KMS-11 (cell line): ENCODE measurements at regions not wholly inside any gene's neighbourhood (a gene's known extent, or its start where the extent isn't known, plus 50 kb on each side); places are given as distances from the start of the nearest gene placed in this dataset.

Experiments used
- H2AFZ ChIP-seq: fragments of 200-600 bp; sonication (generic); 2 replicates; pipeline ENCODE4 v1.6.1; 2016; ENCODE audit warnings: antibody characterized with exemption, mixed run types, low read depth
- H3K27ac ChIP-seq: fragments of 200-600 bp; sonication (generic); 2 replicates; pipeline ENCODE4 v1.6.1; 2016; ENCODE audit warnings: mild to moderate bottlenecking, mixed run types
- H3K27me3 ChIP-seq: fragments of 200-600 bp; sonication (generic); 2 replicates; pipeline ENCODE4 v1.6.1; 2017; ENCODE audit warnings: mild to moderate bottlenecking, low read depth, mixed run types, moderate library complexity; ENCODE audit not compliant: insufficient read depth
- H3K36me3 ChIP-seq: fragments of 200-600 bp; sonication (generic); 2 replicates; pipeline ENCODE4 v1.6.1; 2017; ENCODE audit warnings: mild to moderate bottlenecking, mixed run types; ENCODE audit not compliant: insufficient read depth
- H3K4me1 ChIP-seq: fragments of 200-600 bp; sonication (generic); 2 replicates; pipeline ENCODE4 v1.6.1; 2016; ENCODE audit warnings: mild to moderate bottlenecking, low read depth, mixed run types; ENCODE audit not compliant: poor library complexity, severe bottlenecking
- H3K4me2 ChIP-seq: fragments of 200-600 bp; sonication (generic); 2 replicates; pipeline ENCODE4 v1.7.0; 2016; ENCODE audit warnings: mild to moderate bottlenecking, mixed run types
- H3K4me3 ChIP-seq: fragments of 200-600 bp; sonication (generic); IDR thresholded peaks from 2 replicates; pipeline ENCODE4 v1.6.1; 2017; ENCODE audit warnings: low read depth, low read length, mixed read lengths; ENCODE audit not compliant: insufficient read depth
- H3K79me2 ChIP-seq: fragments of 200-600 bp; sonication (generic); 2 replicates; pipeline ENCODE4 v1.6.1; 2016; ENCODE audit warnings: low read depth, mixed run types; ENCODE audit not compliant: insufficient read depth
- H3K9ac ChIP-seq: fragments of 200-600 bp; sonication (generic); 2 replicates; pipeline ENCODE4 v1.6.1; 2016; ENCODE audit warnings: mild to moderate bottlenecking, mixed run types
- H4K20me1 ChIP-seq: fragments of 200-600 bp; sonication (generic); 2 replicates; pipeline ENCODE4 v1.6.1; 2016; ENCODE audit warnings: mild to moderate bottlenecking, mixed run types; ENCODE audit not compliant: insufficient read depth
- CTCF ChIP-seq: fragments of 200-600 bp; sonication (generic); conservative IDR thresholded peaks from 2 replicates; pipeline ENCODE4 v1.6.1; 2017; ENCODE audit warnings: low read depth, mild to moderate bottlenecking, antibody characterized with exemption, low read length, moderate library complexity, mixed read lengths

GRCh38 chr2:236870370-236870769, 215.3 kb upstream of the COPS8 start:
- no peak for TF ChIP-seq CTCF
- Histone ChIP-seq H2AFZ (no peak overlapping the region), H3K4me1 (no peaks in the 10 kb centered on the region), H3K36me3 (no peaks in the 10 kb centered on the region), H3K4me2 (no peak overlapping the region), H3K4me3 (no peak overlapping the region), H4K20me1 (no peaks in the 10 kb centered on the region), H3K9ac (no peak overlapping the region), H3K79me2 (no peaks in the 10 kb centered on the region), H3K27ac (no peak overlapping the region), H3K27me3 (no peaks in the 10 kb centered on the region)

GRCh38 chr2:236871500-236872001, 214.1 kb upstream of the COPS8 start:
- H3K9ac ChIP-seq: no peak overlapping the region
- no peak overlapping the region for H3K27ac ChIP-seq
- H3K4me2 ChIP-seq: no peak overlapping the region
- no peaks in the 10 kb centered on the region for H3K36me3 ChIP-seq
- no peak overlapping the region for H3K4me3 ChIP-seq
- TF ChIP-seq CTCF: no peak
- H3K4me1 ChIP-seq: no peaks in the 10 kb centered on the region
- no peaks in the 10 kb centered on the region for H4K20me1 ChIP-seq
- no peaks in the 10 kb centered on the region for H3K79me2 ChIP-seq
- H3K27me3 ChIP-seq: no peaks in the 10 kb centered on the region
- H2AFZ ChIP-seq: no peak overlapping the region

- Histone ChIP-seq H3K79me2 (no peaks in the 10 kb centered on the region), H3K4me1 (no peaks in the 10 kb centered on the region), H3K9ac (no peak overlapping the region), H3K36me3 (no peaks in the 10 kb centered on the region), H3K4me3 (no peak overlapping the region), H3K4me2 (no peak overlapping the region), H2AFZ (no peak overlapping the region), H3K27ac (no peak overlapping the region), H4K20me1 (no peaks in the 10 kb centered on the region), H3K27me3 (no peaks in the 10 kb centered on the region)
- no peak for TF ChIP-seq CTCF
These were observed 213.7 kb upstream of the COPS8 start for GRCh38 chr2:236872015-236872414.

GRCh38 chr2:236872981-236873380, 212.7 kb upstream of the COPS8 start:
- Histone ChIP-seq H3K4me3 (no peak overlapping the region), H2AFZ (no peak overlapping the region)

More at GRCh38 chr2:236872981-236873380, 212.7 kb upstream of the COPS8 start:
- Histone ChIP-seq H3K9ac (no peak overlapping the region), H3K4me2 (no peak overlapping the region), H4K20me1 (no peaks in the 10 kb centered on the region), H3K27me3 (no peaks in the 10 kb centered on the region), H3K4me1 (no peaks in the 10 kb centered on the region), H3K79me2 (no peaks in the 10 kb centered on the region), H3K36me3 (no peaks in the 10 kb centered on the region), H3K27ac (no peak overlapping the region)
- no peak for TF ChIP-seq CTCF
